Stimulated activated CD4-positive, alpha-beta T cell treated with anti-CD3 and anti-CD28 coated beads, TNF-alpha, amount 100 ng/mL, for 1 hour (primary cell): ENCODE measurements at regions not wholly inside any gene's neighbourhood (a gene's known extent, or its start where the extent isn't known, plus 50 kb on each side); places are given as distances from the start of the nearest gene placed in this dataset.

Experiments
- DNase-seq, 3 donors: peaks; one replicate each; pipeline ENCODE4 v3.0.0-alpha.2; 2020; ENCODE audit warnings: low read depth in 3 of 3, low spot score in 1 of 3

DNA sequence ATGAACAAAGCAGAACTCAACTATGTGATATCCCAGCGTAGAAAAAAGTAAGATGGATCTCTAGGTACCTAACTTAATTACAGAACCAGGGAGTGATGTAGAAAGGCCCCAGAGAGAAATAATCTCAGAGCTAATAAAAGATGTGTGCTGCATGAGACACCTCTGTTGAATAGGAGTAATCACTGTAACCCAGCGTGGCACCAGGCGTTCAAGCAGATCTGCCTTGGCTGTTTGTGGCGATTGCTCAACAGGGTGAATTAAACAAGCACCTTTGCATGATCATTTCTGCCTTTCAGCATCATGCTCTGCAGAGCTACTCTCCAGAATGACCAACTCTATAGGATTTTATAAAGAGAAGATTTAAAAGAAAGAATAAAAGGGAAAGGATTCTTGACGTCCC is 81.7 kb upstream of the KCNIP4 start:
- no peak for DNase-seq

DNA sequence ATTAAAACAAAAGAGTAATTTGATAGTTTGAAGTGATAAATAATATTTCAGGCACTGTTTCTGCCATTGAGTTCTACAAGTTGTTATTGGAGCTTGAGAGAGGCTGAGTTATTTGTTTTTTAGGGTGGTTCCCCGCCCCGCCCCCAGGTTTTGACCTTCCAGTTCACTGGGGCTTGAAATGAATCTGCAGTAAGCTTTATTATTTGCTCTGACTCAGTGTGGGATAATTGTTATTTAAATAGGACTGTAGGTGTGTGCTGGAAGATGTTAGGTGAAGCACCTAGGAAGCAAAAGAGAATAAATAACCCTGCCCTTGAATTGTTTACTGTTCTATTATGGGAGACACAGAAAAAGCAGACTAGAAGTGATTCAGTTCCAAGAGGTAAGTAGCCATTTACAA is 81.2 kb upstream of the KCNIP4 start:
- DNase-seq = no peak

DNA sequence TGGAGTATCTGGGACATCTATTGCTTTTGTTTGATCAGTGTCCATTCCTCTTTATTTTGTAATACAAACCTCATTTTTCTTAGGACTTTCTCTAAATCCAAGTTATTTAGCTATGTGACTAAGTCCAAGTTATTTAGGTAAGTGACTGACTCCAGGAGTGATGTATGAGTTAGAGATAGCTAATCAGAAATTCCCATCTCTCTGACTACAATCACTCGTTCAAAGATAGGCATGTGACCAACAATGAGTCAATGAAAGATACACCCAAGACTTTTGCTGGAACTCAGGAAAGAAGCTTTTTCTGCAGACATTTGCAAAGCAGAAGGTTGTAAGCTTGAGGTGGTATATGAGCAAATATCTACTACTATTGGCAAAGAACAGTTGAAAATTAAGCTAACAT is 72.5 kb upstream of the KCNIP4 start:
- no peak for DNase-seq

DNA sequence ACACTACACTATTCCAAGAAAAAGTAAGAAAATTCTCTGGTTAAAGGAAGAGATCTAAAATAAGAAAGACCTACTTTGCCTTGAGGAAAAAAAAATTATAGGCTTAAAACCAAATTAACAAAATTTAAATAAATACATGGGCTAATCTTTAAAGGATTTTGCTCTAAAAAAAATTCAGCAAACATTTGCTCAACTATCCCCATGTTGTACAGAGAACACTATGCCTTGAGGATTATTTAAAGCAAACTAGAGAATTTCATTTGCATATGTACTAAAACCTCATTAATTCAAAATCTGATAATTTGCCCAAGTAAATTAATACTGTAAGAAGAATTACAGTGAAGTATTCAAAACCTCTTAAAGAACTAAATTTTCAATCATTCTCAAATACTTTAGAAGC is 71.6 kb upstream of the KCNIP4 start:
- no peak for DNase-seq

DNA sequence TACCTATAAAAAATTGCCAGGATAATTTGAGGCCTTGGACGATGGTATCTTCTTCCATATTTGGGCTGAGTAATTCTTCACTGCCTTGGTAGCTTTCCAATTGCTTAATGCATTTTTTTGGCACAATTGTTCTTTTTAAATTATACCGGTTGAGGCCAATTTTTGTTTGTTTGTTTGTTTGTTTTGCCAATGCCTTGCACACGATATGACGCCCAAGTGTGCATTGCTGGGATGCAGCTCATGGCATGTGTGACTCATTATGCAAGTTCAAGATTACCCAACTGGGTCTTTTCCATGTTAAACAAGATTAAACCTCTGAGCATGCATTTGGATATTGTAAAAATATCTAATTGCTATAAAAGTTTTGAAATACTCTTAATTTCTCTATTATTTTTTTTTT is 71.1 kb upstream of the KCNIP4 start:
- DNase-seq = no peak

DNA sequence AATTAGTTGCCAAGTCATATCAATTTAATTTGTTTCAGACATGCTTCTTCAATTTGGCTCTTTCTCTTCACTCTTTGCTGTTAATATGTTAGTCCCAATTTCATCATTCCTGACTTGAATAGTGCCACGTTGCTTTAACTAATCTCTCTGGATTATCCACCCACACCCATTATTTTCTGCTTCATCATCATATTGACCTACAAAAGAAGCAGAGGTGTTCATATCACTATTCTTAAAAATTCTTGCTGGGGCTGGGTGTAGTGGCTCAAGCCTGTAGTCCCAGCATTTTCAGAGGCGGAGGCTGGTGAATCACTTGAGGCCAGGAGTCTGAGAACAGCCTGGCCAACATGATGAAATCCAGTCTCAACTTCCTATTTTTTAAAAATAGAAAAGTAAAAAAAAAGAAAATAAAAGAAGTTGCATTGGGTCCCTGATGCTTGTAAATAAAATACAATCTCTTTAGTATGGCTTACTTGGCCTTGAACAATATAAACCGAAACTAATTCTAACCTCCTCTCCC is 65.7 kb upstream of the KCNIP4 start:
- DNase-seq = no peak

DNA sequence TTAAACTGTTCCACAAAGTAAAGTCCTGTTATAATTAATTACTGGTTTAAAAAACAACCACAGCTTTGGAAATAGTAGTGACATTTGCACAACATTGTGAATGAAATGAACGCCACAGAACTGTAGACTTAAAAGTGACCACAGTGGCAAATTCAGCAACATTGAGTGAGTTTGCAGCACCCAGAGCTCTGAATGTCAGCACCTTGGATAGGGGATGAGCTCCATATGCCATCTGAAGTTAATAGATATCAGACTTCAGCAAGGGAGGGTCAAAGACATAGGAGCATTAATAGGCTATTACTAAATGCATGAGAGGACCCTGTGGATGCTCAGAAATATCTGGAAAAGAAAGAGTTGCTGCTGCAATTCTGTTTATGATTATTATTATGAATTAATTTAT is 55.3 kb upstream of the KCNIP4 start:
- no peak for DNase-seq
